SW 1271 (cell line): ENCODE measurements at regions not wholly inside any gene's neighbourhood (a gene's known extent, or its start where the extent isn't known, plus 50 kb on each side); places are given as distances from the start of the nearest gene placed in this dataset.

Experiments
- DNase-seq, 2 experiments: peaks; one replicate each; lab custom pipeline; 2025; lab: John Stamatoyannopoulos, UW

DNA sequence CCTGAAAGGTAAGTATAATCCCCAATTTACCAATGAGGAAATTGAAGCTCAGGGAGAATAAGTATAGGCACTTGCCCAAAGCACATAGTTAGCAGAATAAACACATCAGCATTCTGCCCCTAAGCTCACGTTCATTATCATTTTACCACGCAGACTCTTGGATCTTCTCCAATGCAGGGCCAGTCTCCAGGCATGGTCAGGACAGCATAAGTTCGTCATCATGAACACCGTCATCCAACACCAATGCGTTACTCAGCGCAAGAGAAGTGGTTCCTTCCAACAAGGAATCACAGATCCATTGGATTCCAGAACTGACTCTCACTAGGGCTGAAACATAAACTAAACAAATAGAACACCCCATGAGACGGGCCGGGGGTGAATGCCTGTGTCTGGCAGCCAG, 86.5 kb upstream of the GPM6B start:
- DNase-seq = no peak

DNA sequence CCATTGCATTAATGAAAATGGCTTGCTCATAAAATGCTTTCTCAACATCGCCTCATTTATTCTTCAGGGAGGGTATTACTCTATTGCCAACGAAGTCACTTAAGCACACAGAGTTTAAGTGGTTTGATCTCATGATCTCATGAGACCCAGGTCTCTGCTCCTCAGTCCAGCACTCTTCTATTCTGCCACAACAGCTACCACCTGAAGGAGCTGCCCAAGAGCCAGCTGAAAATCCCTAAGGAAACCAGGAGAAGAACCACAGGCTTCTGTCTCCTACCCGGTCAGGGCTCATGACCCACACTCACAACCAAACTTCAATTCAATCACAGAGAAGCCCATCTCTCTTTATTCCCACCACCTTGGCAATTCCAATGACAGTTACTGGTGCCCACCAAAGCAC, 85.5 kb upstream of the GPM6B start:
- DNase-seq = no peak

DNA sequence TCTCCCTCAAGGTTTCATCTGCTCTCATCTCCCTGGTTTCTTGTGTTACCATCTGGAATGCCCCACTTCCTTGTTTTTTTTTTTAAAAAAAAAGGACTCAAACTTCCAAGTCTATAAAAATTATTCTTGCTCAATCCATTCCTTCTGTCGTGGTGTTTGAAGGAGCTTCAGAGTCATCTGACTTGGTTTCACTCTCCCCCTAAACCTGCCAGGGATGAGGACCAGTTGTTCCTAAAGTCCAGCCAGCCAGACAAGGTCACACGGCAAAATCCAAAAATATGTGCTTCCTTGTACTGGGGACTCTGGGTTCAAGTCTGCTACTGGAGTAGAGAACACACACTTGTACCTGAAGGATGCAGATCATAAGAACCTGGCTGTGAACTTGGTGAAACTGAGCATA, 84.5 kb upstream of the GPM6B start:
- no peak for DNase-seq

GRCh38 chrX:13900351-13900750, 83.5 kb upstream of the GPM6B start:
- no peak for DNase-seq

DNA sequence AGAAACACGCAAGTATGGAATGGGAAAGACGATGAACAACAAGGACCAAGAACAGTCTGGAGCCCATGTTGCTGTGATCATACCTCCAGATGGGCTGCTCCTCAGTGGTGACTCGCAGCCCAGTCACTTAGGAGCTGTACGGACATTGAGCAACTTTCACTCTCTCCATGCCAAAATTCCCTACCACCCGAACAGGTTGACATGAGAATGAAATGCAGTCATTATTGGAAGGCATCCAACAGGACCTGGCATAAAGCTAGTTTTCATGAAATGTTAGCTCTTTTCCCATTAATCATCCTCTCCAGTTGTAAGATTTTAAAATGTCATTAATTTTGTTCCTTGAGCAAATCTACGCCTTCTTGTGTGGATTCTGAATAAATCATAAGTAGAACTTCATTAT, 82.7 kb upstream of the GPM6B start:
- peak in 1 of 2 experiments; percentile 1 for DNase-seq

DNA sequence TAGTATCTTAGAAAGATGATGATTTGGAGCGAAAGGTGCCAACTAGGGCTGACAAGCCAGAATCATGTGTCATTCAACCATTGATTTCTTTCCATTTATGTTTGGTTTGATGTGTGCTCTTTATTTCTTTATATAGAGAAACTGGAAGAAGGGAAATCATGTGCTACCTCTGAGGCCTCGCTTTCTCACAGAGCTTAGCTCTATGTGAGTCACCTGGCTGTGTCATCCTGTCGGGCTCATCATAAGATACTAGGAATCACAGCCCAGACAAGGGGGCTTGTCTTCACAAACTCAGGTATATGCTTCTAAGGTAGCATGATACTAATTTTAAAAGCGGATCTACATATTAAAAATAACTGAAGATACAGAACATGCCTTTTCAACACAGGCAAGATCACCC, 81.7 kb upstream of the GPM6B start:
- no peak for DNase-seq

GRCh38 chrX:13898083-13898482, 81.2 kb upstream of the GPM6B start:
- DNase-seq = no peak

DNA sequence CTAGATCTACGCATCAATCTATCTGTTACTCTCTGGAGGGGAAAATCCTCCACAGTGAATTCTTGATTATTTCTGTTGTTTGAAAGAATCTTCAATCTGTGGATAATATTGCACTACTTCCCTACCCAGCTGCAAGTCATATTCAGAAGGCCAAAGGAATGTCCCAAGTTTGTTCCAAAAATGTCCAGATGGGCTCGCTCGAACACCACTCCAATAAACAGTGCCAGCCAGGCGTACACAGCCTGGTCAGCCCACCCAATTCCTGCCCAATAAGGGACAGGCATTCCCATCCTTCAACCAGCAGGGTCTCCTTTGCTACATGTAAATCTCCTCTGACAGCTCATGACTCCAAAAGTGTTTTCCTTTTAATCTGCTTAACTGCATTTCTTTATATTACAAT, 80.7 kb upstream of the GPM6B start:
- no peak for DNase-seq

DNA sequence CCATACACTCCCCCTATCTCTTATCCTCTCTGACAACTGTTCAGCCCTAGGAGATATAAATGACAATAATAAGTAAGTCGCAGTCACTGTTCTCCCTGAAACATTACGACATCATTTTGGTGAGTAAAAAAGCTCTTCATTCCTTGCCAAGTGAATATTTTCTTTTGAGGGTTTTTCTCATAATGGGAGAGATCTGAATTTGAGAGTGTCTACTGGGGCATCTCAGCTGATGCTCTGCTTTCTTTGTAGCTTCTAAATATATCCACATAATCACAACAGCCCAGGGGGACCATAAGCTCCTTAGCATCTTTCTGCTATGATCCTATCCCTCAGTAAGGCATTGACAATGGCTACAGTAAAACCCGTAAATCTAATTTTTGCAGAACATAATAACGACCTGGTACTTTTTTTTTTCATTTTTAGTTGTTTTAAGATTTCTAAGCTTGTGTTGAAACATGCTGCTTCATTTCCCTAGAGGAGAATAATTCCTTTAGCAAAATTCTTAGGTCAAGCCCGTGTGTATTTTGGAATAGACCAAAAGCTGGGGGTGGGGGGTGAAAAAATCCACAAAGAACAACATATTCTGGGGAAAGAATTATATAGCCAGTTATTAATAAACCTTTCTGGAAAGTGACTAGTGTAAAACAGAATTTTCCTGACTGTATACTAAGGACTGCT, 78.1 kb upstream of the GPM6B start:
- no peak for DNase-seq

- no peak for DNase-seq
Measured at GRCh38 chrX:13893826-13894225, 76.9 kb upstream of the GPM6B start.

- DNase-seq = no peak
Measured at GRCh38 chrX:13892856-13893255, 76.0 kb upstream of the GPM6B start.

- DNase-seq = no peak
Measured at GRCh38 chrX:13891377-13892140, 74.7 kb upstream of the GPM6B start.

DNA sequence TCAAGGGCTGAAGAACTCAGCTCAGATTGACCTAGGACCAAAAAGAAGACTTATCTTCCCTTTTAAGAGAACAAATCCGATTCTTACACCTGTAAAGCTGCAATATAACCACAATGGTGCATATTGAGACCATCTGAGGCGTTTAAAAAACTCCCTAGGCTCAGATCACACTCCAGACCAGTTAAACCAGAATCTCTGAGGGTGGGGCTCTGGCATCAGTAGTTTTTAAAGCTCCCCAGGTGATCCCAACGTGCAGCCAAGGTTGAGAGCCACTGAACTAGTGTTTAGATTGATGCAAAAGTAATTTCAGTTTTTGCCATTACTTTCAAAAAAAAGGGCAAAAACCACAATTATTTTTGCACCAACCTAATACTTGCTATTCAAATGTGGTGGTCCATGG, 73.9 kb upstream of the GPM6B start:
- no peak for DNase-seq

DNA sequence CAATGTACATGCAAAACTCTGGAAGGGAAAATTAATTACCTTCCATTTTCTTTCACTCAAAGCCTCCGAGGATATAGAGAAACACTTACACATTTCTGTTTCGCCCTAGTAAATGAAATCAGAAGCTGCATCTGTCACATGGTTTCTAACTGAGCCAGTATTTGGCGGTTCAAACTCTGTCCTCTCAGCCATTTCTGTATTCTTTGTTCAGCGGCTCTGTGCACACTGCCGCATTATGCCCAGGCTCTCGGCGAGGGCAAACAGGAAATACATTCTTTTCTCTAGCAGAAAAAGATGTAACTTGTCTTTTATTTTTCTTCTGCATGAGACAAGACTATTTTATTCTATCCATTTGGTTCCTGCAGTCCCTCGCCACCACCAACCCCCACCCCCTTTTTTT, 71.4 kb upstream of the GPM6B start:
- DNase-seq = no peak

- DNase-seq = no peak
Measured at GRCh38 chrX:13885591-13885990, 68.7 kb upstream of the GPM6B start.

DNA sequence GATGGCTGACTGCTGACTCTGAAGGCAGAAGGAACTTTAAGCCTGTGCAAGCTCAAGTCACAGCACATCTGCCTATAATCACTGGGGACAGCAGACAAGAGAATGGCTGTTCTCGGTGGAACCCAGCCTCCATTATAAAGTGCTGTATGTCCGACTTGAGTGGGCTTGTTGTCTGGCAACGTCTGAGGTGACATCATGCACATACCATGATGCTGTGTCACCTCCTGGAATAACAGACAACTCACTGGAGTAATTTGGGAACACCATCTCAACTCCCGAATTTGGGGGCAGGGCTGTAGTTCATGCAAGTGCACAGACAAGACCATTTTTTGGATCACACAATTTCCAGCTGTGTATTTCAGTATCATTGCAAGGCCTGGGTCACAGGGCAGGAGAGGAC, 59.8 kb upstream of the GPM6B start:
- no peak for DNase-seq

DNA sequence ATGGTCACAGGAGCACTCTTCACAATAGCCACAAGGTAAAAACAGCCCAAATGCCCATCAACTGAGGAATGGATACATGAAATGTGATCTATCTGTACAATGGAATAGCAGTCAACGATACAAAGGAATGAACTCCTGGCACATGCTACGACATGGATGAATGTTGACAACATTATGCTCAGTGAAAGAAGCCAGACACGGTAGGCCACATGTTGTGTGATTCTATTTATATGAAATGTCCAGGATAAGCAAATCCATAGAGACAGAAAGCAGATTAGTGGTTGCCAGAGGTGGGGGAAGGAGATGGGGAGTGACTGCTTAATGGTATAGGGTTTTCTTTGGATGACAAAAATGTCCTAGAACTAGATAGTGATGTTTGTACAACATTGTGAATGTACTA, 58.7 kb upstream of the GPM6B start:
- DNase-seq = no peak

DNA sequence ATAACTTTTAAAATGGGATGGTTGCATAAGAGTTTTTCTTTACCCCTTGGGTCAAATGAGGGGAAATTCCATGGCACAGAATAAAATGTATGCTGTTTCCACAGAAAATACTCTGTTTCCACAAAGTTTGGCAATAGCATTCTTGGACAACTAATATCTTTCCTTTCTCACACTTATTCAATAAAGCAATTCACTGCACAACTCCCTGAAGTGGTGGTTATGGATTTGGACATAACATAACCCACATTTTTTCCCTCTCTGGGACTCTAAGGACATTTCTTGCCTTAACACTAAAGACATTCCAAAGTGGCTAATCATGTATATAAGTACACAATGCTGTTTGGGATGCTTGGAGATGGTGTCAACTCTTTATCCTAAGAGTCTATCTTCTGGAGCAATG, 51.7 kb upstream of the GPM6B start:
- DNase-seq = no peak
